ENCODE measurements at regions not wholly inside any gene's neighbourhood (a gene's known extent, or its start where the extent isn't known, plus 50 kb on each side); places are given as distances from the start of the nearest gene placed in this dataset.

- TF ChIP-seq CTCF (IDR thresholded peaks at IDR 0.05), result no peak
- TF ChIP-seq POLR2A (IDR thresholded peaks at IDR 0.05), result no peak
- no peaks in the 10 kb centered on the region for H3K36me3 ChIP-seq
- H3K4me1 ChIP-seq, result no peaks in the 10 kb centered on the region
- no peak overlapping the region for H3K4me3 ChIP-seq
- no peak overlapping the region for H3K27ac ChIP-seq
- no peaks in the 10 kb centered on the region for H3K27me3 ChIP-seq
- H3K9me3 ChIP-seq, result no peaks in the 10 kb centered on the region
- peak in 1 of 3 donors; percentile 54 for DNase-seq
Observed at GRCh38 chr15:93141371-93141794, 52.4 kb upstream of the RGMA start.

- Histone ChIP-seq H3K4me3 (no peak overlapping the region), H3K36me3 (no peaks in the 10 kb centered on the region), H3K9me3 (no peaks in the 10 kb centered on the region), H3K27ac (no peak overlapping the region), H3K4me1 (no peaks in the 10 kb centered on the region), H3K27me3 (no peaks in the 10 kb centered on the region)
- DNase-seq, result no peak
- TF ChIP-seq CTCF (IDR thresholded peaks at IDR 0.05) (no peak), POLR2A (IDR thresholded peaks at IDR 0.05) (no peak)
Observed at GRCh38 chr15:93139436-93139835, 50.4 kb upstream of the RGMA start.

- Histone ChIP-seq H3K27ac (no peak overlapping the region), H3K27me3 (no peaks in the 10 kb centered on the region), H3K4me1 (no peaks in the 10 kb centered on the region), H3K36me3 (no peaks in the 10 kb centered on the region), H3K4me3 (no peak overlapping the region), H3K9me3 (no peaks in the 10 kb centered on the region)
- TF ChIP-seq POLR2A (IDR thresholded peaks at IDR 0.05), result no peak
- no peak for TF ChIP-seq CTCF (IDR thresholded peaks at IDR 0.05)
- no peak for DNase-seq
Observed at GRCh38 chr15:93138681-93139250, 49.8 kb upstream of the RGMA start.

Small RNA genes lying in the stretch of these regions (small RNA-seq; reads per million reads assigned to genes)
- 0 reads per million in 2 donors for gene AC103996.1
- gene AC112693.2, result 0 reads per million in 2 donors
